Spleen (tissue), 11 donors: ENCODE measurements at regions not wholly inside any gene's neighbourhood (a gene's known extent, or its start where the extent isn't known, plus 50 kb on each side); places are given as distances from the start of the nearest gene placed in this dataset.

ENCODE experiments used
- DNase-seq: peaks from one replicate; pipeline ENCODE4 v3.0.0-alpha.2; 2020
- H3K27ac ChIP-seq, 8 donors: fragments of 200-600 bp; sonication (generic) in 7 of 8; 1 replicate in 4 of 8; 2 replicates in 4 of 8; pipeline versions ENCODE4 v1.5.0 to v1.8.0; 2016 to 2021; ENCODE audit warnings: inconsistent platforms in 4 of 8, mild to moderate bottlenecking in 4 of 8, moderate library complexity in 1 of 8
- H3K27me3 ChIP-seq, 7 donors: fragments of 200-600 bp; sonication (generic) in 6 of 7; replicated peaks in 1 of 7; 1 replicate in 4 of 7; 2 replicates in 3 of 7; pipeline versions ENCODE4 v1.5.0 to v1.8.0; 2016 to 2021; ENCODE audit warnings: inconsistent platforms in 3 of 7, mild to moderate bottlenecking in 1 of 7
- H3K36me3 ChIP-seq, 6 donors: fragments of 200-600 bp; sonication (generic) in 5 of 6; 1 replicate in 4 of 6; 2 replicates in 2 of 6; pipeline versions ENCODE4 v1.5.0 to v1.8.0; 2016 to 2021; ENCODE audit warnings: inconsistent platforms in 2 of 6
- H3K4me1 ChIP-seq, 6 donors: fragments of 200-600 bp; sonication (generic) in 5 of 6; 1 replicate in 3 of 6; 2 replicates in 3 of 6; pipeline versions ENCODE4 v1.5.0 to v1.8.0; 2016 to 2021; ENCODE audit warnings: inconsistent platforms in 3 of 6
- H3K4me3 ChIP-seq, 8 donors: fragments of 200-600 bp; sonication (generic) in 7 of 8; 1 replicate in 4 of 8; 2 replicates in 4 of 8; pipeline versions ENCODE4 v1.5.0 to v1.8.0; 2016 to 2021; ENCODE audit warnings: inconsistent platforms in 4 of 8, mild to moderate bottlenecking in 4 of 8, moderate library complexity in 2 of 8
- H3K9me3 ChIP-seq, 8 donors: fragments of 200-600 bp; sonication (generic) in 7 of 8; 1 replicate in 4 of 8; 2 replicates in 4 of 8; pipeline versions ENCODE4 v1.5.0 to v1.8.0; 2016 to 2021; ENCODE audit warnings: inconsistent platforms in 4 of 8
- POLR2A ChIP-seq, 3 donors: fragments of 450-650 bp; IDR thresholded peaks; one replicate each; pipeline ENCODE4 v1.5.1; 2017; ENCODE audit warnings: antibody characterized with exemption in 3 of 3, mild to moderate bottlenecking in 1 of 3
- POLR2AphosphoS5 ChIP-seq, 3 donors: sonication (generic); formaldehyde crosslinking; IDR thresholded peaks; one replicate each; pipeline ENCODE4 v1.5.1; 2017; ENCODE audit warnings: antibody characterized with exemption in 3 of 3
- WGBS, 5 donors: extraction: QIAGEN DNeasy Blood & Tissue Kit in 3 of 5; methylation state at CpG; one replicate each; pipeline versions ENCODE4 v1.1.5 to v1.1.7; 2013 to 2018; 5-methylcytosine and 5-hydroxymethylcytosine counted together
- intact Hi-C: fragments of 100-400 bp; cut with DNase I; formaldehyde crosslinking; loops from one replicate; pipeline ENCODE4 v1.15.0; 2023; ENCODE audit warnings: low total_unique reads
- TF ChIP-seq, protein P1 (sequence below), 11 experiments: fragments of 200-600 bp in 7 of 11; fragments of 450-650 bp in 4 of 11; sonication (generic) in 4 of 11; IDR thresholded peaks in 8 of 11; conservative IDR thresholded peaks in 3 of 11; 1 replicate in 7 of 11; 2 replicates in 4 of 11; pipeline versions ENCODE4 v1.4.0 to v1.8.0; 2016 to 2021; ENCODE audit warnings: antibody characterized with exemption in 11 of 11, inconsistent platforms in 4 of 11, mild to moderate bottlenecking in 1 of 11
- donor health status: healthy with polysubstance abuse.
- donor health status: DM: no; HTN: no; CAD: no; lungs with moderate emphysema.
- donor health status: DM: no; HTN: no; CAD: no.
- donor health status: Bipolar disorder and iron deficiency.
- donor health status: healthy.
- donor health status: DM: no; HTN: no; CAD: no.
- donor health status: DM: yes; HTN: yes; CAD: no.

DNA sequence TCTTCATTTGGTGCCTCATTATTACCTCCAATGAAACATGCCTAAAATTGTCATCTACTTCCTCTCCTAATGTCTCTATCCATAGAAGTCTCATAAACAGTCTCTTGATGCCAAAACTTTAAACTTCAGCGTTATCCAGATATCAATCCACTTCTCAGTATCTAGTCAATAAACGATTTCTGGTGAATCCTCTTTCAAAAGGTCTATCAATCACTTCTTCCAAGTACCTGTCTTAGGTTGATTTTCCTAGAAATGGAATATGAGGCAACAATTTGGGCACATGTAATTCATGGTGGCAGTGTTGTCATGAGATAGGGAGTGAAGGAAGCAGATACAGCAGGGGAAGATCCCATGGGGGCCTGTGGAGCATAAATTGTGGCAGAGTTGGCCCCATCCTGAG is 348.5 kb upstream of the POU1F1 start:
- no peak for DNase-seq
- intact Hi-C loops: no loop called here
- H3K4me1 ChIP-seq: no peaks in the 10 kb centered on the region
- H3K27ac ChIP-seq: no peak overlapping the region
- WGBS, 5 donors: 65 to 78% (median 71%) methylated on average over 2 of the region's 2 CpGs
- no peak overlapping the region for H3K4me3 ChIP-seq
- TF ChIP-seq, protein P1, sequence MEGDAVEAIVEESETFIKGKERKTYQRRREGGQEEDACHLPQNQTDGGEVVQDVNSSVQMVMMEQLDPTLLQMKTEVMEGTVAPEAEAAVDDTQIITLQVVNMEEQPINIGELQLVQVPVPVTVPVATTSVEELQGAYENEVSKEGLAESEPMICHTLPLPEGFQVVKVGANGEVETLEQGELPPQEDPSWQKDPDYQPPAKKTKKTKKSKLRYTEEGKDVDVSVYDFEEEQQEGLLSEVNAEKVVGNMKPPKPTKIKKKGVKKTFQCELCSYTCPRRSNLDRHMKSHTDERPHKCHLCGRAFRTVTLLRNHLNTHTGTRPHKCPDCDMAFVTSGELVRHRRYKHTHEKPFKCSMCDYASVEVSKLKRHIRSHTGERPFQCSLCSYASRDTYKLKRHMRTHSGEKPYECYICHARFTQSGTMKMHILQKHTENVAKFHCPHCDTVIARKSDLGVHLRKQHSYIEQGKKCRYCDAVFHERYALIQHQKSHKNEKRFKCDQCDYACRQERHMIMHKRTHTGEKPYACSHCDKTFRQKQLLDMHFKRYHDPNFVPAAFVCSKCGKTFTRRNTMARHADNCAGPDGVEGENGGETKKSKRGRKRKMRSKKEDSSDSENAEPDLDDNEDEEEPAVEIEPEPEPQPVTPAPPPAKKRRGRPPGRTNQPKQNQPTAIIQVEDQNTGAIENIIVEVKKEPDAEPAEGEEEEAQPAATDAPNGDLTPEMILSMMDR (IDR thresholded peaks at IDR 0.05 in 8 of 11, conservative IDR thresholded peaks at IDR 0.05 in 3 of 11): no peak
- TF ChIP-seq POLR2A (IDR thresholded peaks at IDR 0.05) (no peak), POLR2AphosphoS5 (IDR thresholded peaks at IDR 0.05) (no peak)
- peaks cover 0 to 21% (median 6%) of the 10 kb centered on the region in 8 donors for H3K9me3 ChIP-seq
- H3K27me3 ChIP-seq: no peaks in the 10 kb centered on the region
- H3K36me3 ChIP-seq: no peaks in the 10 kb centered on the region

DNA sequence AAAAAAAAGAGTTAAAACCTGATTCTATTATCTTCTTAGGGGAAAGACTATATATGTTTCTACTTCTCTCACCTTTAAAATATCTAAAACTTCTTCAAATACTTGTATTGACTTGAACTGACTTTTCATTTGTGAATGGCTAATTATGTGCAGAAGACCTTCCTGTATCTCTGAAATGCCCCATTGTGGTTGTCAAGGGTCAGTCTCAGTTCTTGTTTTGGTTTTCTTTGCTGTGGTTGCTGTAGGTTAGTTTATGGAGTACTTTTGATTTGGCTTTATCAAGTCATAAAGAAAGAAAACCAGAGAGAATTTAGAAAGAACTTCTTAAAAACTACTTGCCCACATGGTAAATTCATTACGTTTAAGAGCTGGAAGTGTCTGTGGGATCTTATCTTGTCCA is 345.3 kb upstream of the POU1F1 start:
- WGBS, 5 donors: 62 to 71% (median 68%) methylated on average over 1 of the region's 1 CpG
- DNase-seq: no peak
- H3K4me1 ChIP-seq: no peaks in the 10 kb centered on the region
- H3K9me3 ChIP-seq: peaks cover 0 to 8% (median under 1%) of the 10 kb centered on the region in 8 donors
- no peak overlapping the region for H3K4me3 ChIP-seq
- no peak overlapping the region for H3K27ac ChIP-seq
- H3K36me3 ChIP-seq: no peaks in the 10 kb centered on the region
- no peaks in the 10 kb centered on the region for H3K27me3 ChIP-seq
- intact Hi-C loops: no loop called here
- TF ChIP-seq POLR2AphosphoS5 (IDR thresholded peaks at IDR 0.05): no peak
- TF ChIP-seq POLR2A (IDR thresholded peaks at IDR 0.05): no peak
- TF ChIP-seq, protein P1 (IDR thresholded peaks at IDR 0.05 in 8 of 11, conservative IDR thresholded peaks at IDR 0.05 in 3 of 11): no peak

DNA sequence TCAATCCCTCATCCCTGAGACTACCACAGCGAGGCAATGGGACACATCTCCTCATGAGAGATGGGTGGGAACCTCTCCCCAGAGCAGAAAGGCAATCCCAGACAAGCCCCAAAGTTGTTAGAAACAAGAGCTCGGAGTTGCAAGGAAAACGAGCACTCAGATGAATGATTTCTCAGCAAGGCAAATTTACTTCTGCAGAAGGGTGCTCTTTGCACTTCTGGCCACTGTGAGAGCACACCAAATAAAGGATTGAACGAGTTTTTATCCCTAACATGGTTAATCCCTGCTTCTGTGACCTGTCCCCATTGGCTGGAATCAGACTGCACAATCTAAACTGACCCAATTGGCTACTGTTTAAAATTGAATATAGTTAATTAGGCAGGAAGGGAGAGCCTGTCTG is 339.1 kb upstream of the POU1F1 start:
- intact Hi-C loops: no loop called here
- no peak for DNase-seq

DNA sequence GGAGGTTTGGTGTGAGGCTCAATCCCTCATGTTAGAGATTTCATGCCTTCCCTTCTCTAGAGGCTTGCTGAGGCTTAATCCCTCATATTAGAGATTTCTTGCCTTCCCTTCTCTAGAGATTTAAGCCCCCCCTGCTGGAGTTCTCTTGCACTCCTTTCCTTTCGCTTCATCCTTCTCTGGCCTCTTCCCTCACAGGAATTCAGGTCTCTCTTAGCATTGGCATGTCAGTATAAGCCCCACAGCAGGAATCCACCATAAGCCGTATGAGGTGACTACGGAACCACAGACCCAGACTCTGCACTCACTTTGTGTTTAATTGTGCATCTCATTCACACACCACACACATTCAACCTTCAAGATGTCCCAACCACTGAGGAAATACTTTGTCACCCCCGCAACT is 338.6 kb upstream of the POU1F1 start:
- Histone ChIP-seq H3K27ac (no peak overlapping the region), H3K4me3 (no peak overlapping the region), H3K36me3 (no peaks in the 10 kb centered on the region), H3K27me3 (no peaks in the 10 kb centered on the region), H3K4me1 (no peaks in the 10 kb centered on the region), H3K9me3 (peaks cover 0 to 47% (median 24%) of the 10 kb centered on the region in 8 donors)
- intact Hi-C loops: no loop called here
- DNase-seq: no peak
- WGBS, 5 donors: 88 to 92% (median 91%) methylated on average over 4 of the region's 4 CpGs
- TF ChIP-seq POLR2A (IDR thresholded peaks at IDR 0.05) (no peak), POLR2AphosphoS5 (IDR thresholded peaks at IDR 0.05) (no peak)
- TF ChIP-seq, protein P1 (IDR thresholded peaks at IDR 0.05 in 8 of 11, conservative IDR thresholded peaks at IDR 0.05 in 3 of 11): no peak

More for the DNA sequence above, 339.1 kb upstream of the POU1F1 start:
- no peaks in the 10 kb centered on the region for H3K36me3 ChIP-seq
- H3K9me3 ChIP-seq: peaks cover 0 to 47% (median 24%) of the 10 kb centered on the region in 8 donors
- TF ChIP-seq, protein P1 (IDR thresholded peaks at IDR 0.05 in 8 of 11, conservative IDR thresholded peaks at IDR 0.05 in 3 of 11): no peak
- WGBS, 5 donors: 60 to 71% (median 63%) methylated on average over 4 of the region's 4 CpGs
- no peaks in the 10 kb centered on the region for H3K4me1 ChIP-seq
- H3K4me3 ChIP-seq: no peak overlapping the region
- H3K27me3 ChIP-seq: no peaks in the 10 kb centered on the region
- H3K27ac ChIP-seq: no peak overlapping the region
